Stimulated activated naive B cell treated with anti-CD40 and anti-IgM and Interleukin-4, amounts not matched to agents 10 μg/mL and 1 μg/mL and 100 μg/mL, for 72 hours (primary cell): ENCODE measurements at regions not wholly inside any gene's neighbourhood (a gene's known extent, or its start where the extent isn't known, plus 50 kb on each side); places are given as distances from the start of the nearest gene placed in this dataset.
A peak's percentile ranks its signal among the peaks of the same experiment; 100 is the strongest.
"Not testable (repeated sequence)": the region's sequence is repeated elsewhere in the genome, so short reads cannot be mapped to it uniquely, and the experiment has no call there.

Experiments
- ATAC-seq, 2 donors: fragments of 150-1000 bp; cut with Tn5 transposase; replicated peaks; 2 replicates each; pipeline ENCODE4 v1.10.0; 2021; ENCODE audit warnings: moderate library complexity in 1 of 2
- DNase-seq: peaks from one replicate; pipeline ENCODE4 v3.0.0; 2021
- H3K27ac Mint-ChIP-seq: one replicate; pipeline ENCODE4 v1.8.0; 2022; ENCODE audit warnings: mild to moderate bottlenecking, mixed read lengths
- H3K27me3 Mint-ChIP-seq, 2 donors: one replicate each; pipeline ENCODE4 v1.8.0; 2022; ENCODE audit warnings: mixed read lengths in 2 of 2
- H3K36me3 Mint-ChIP-seq, 2 donors: one replicate each; pipeline ENCODE4 v1.8.0; 2022; ENCODE audit warnings: mixed read lengths in 2 of 2, mild to moderate bottlenecking in 1 of 2
- H3K4me1 Mint-ChIP-seq, 2 donors: one replicate each; pipeline ENCODE4 v1.8.0; 2022; ENCODE audit warnings: mixed read lengths in 2 of 2, mild to moderate bottlenecking in 1 of 2
- H3K4me3 Mint-ChIP-seq, 2 donors: one replicate each; pipeline ENCODE4 v1.8.0; 2022; ENCODE audit warnings: mild to moderate bottlenecking in 2 of 2, mixed read lengths in 2 of 2, moderate library complexity in 1 of 2
- H3K9me3 Mint-ChIP-seq, 2 donors: one replicate each; pipeline ENCODE4 v1.8.0; 2022; ENCODE audit warnings: mixed read lengths in 2 of 2, mild to moderate bottlenecking in 1 of 2

- not testable (repeated sequence) for H3K36me3 Mint-ChIP-seq, DNase-seq, H3K9me3 Mint-ChIP-seq
Measured at GRCh38 chr7:149930374-149931068, 56.8 kb downstream of the ATP6V0E2 start.

GRCh38 chr7:149933776-149934175 lies 60.0 kb downstream of the ATP6V0E2 start:
- H3K9me3 Mint-ChIP-seq, H3K4me1 Mint-ChIP-seq, H3K27me3 Mint-ChIP-seq, H3K27ac Mint-ChIP-seq, H3K4me3 Mint-ChIP-seq, DNase-seq, ATAC-seq, H3K36me3 Mint-ChIP-seq: not testable (repeated sequence)

More at GRCh38 chr7:149930374-149931068, 56.8 kb downstream of the ATP6V0E2 start:
- not testable (repeated sequence) for H3K4me1 Mint-ChIP-seq, H3K27me3 Mint-ChIP-seq, ATAC-seq, H3K27ac Mint-ChIP-seq, H3K4me3 Mint-ChIP-seq

GRCh38 chr7:149947346-149947745 lies 73.6 kb downstream of the ATP6V0E2 start:
- ATAC-seq, DNase-seq, H3K4me1 Mint-ChIP-seq, H3K27ac Mint-ChIP-seq, H3K36me3 Mint-ChIP-seq, H3K27me3 Mint-ChIP-seq, H3K9me3 Mint-ChIP-seq, H3K4me3 Mint-ChIP-seq: not testable (repeated sequence)

GRCh38 chr7:149948444-149948843 lies 74.7 kb downstream of the ATP6V0E2 start:
- not testable (repeated sequence) for DNase-seq, ATAC-seq, H3K9me3 Mint-ChIP-seq, H3K4me1 Mint-ChIP-seq, H3K27ac Mint-ChIP-seq, H3K36me3 Mint-ChIP-seq, H3K27me3 Mint-ChIP-seq, H3K4me3 Mint-ChIP-seq

GRCh38 chr7:149949863-149950577 lies 76.3 kb downstream of the ATP6V0E2 start:
- H3K27ac Mint-ChIP-seq, DNase-seq, H3K4me3 Mint-ChIP-seq, H3K9me3 Mint-ChIP-seq, H3K36me3 Mint-ChIP-seq, H3K4me1 Mint-ChIP-seq, H3K27me3 Mint-ChIP-seq: not testable (repeated sequence)
- ATAC-seq = peak; percentile 44 to 57

GRCh38 chr7:149950578-149950924 lies 76.8 kb downstream of the ATP6V0E2 start:
- DNase-seq, H3K27me3 Mint-ChIP-seq, H3K4me1 Mint-ChIP-seq, H3K27ac Mint-ChIP-seq, H3K4me3 Mint-ChIP-seq, ATAC-seq, H3K9me3 Mint-ChIP-seq, H3K36me3 Mint-ChIP-seq: not testable (repeated sequence)

GRCh38 chr7:149951579-149951978 lies 77.8 kb downstream of the ATP6V0E2 start:
- H3K27me3 Mint-ChIP-seq, H3K4me3 Mint-ChIP-seq, H3K36me3 Mint-ChIP-seq, H3K27ac Mint-ChIP-seq, H3K4me1 Mint-ChIP-seq, ATAC-seq, DNase-seq, H3K9me3 Mint-ChIP-seq: not testable (repeated sequence)

- Mint-ChIP-seq H3K4me1 (peaks cover 13 to 15% of the 10 kb centered on the region in 2 donors), H3K36me3 (peaks cover 5 to 19% of the 10 kb centered on the region in 2 donors), H3K9me3 (peaks cover 9 to 14% of the 10 kb centered on the region in 2 donors)
- not testable (repeated sequence) for DNase-seq, ATAC-seq, H3K4me3 Mint-ChIP-seq, H3K27ac Mint-ChIP-seq, H3K27me3 Mint-ChIP-seq
Measured at GRCh38 chr7:149958880-149959279, 85.1 kb downstream of the ATP6V0E2 start.

GRCh38 chr7:149960863-149961262 lies 87.1 kb downstream of the ATP6V0E2 start:
- H3K4me3 Mint-ChIP-seq = peak overlapping the region; percentile 4 to 27
- H3K36me3 Mint-ChIP-seq = peaks cover 5 to 19% of the 10 kb centered on the region in 2 donors
- DNase-seq, H3K27me3 Mint-ChIP-seq: not testable (repeated sequence)
- ATAC-seq = peak; percentile 74 to 78
- H3K9me3 Mint-ChIP-seq = peaks cover 9 to 14% of the 10 kb centered on the region in 2 donors
- peaks cover 13 to 15% of the 10 kb centered on the region in 2 donors for H3K4me1 Mint-ChIP-seq
- H3K27ac Mint-ChIP-seq = peak overlapping the region; percentile 95

DNA sequence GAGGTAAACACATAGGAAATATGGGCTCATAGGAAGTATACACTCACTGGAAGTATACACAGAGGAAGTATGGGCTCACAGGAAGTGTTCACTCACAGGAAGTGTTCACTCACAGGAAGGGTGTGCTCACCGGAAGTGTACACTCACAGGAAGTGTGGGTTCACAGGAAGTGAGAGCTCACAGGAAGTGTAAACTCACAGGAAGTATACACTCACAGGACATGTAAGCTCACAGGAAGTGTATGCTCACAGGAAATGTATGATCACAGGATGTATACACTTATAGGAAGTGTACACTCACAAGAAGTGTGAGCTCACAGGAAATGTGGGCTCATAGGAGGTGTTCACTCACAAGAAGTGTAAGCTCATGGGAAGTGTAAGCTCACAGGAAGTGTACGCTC lies 88.1 kb downstream of the ATP6V0E2 start:
- H3K4me3 Mint-ChIP-seq, DNase-seq, H3K27me3 Mint-ChIP-seq, H3K27ac Mint-ChIP-seq: not testable (repeated sequence)
- peaks cover 5 to 19% of the 10 kb centered on the region in 2 donors for H3K36me3 Mint-ChIP-seq
- peak in 1 of 2 donors; percentile 60 for ATAC-seq
- H3K9me3 Mint-ChIP-seq = peaks cover 9 to 14% of the 10 kb centered on the region in 2 donors
- peaks cover 14 to 15% of the 10 kb centered on the region in 2 donors for H3K4me1 Mint-ChIP-seq

DNA sequence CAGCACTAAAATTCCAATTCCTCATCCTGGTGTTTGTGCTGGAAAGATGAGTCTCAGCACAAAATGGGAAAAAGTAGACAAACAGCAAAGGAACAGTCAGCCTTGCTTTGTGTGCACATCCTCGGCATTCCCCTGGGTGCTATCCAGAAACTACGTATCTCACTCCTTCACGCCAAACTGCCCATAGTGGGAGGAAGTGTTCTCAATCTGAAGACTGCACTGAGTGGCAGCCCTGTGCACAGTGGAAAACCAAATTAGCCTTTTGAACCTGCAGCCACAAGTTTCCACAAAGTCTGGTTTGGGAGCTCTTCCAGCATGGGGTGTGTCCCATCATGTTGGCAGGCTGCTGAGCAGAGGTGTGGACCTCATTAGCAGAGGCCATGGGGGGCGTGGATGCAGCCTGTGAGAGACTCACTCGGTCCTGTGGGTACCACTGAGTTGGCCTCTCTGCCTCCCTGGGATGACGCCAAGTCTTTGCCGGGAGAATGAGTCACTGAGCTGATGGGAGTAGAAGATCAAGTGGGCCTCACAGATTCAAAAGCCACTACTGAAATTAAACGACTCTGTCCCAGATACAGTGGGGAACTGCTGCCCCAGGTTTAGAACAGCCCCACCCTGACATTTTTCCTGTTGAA lies 89.0 kb downstream of the ATP6V0E2 start:
- peaks cover 14 to 15% of the 10 kb centered on the region in 2 donors for H3K4me1 Mint-ChIP-seq
- H3K27me3 Mint-ChIP-seq, H3K4me3 Mint-ChIP-seq, DNase-seq, H3K27ac Mint-ChIP-seq: not testable (repeated sequence)
- peaks cover 5 to 19% of the 10 kb centered on the region in 2 donors for H3K36me3 Mint-ChIP-seq
- ATAC-seq = peak in 1 of 2 donors; percentile 64
- H3K9me3 Mint-ChIP-seq = peaks cover 9 to 14% of the 10 kb centered on the region in 2 donors

GRCh38 chr7:149963985-149964384 lies 90.2 kb downstream of the ATP6V0E2 start:
- not testable (repeated sequence) for DNase-seq, ATAC-seq, H3K27me3 Mint-ChIP-seq, H3K27ac Mint-ChIP-seq, H3K4me3 Mint-ChIP-seq
- H3K36me3 Mint-ChIP-seq = peaks cover 5 to 19% of the 10 kb centered on the region in 2 donors
- peaks cover 9 to 14% of the 10 kb centered on the region in 2 donors for H3K9me3 Mint-ChIP-seq
- peaks cover 14 to 15% of the 10 kb centered on the region in 2 donors for H3K4me1 Mint-ChIP-seq

DNA sequence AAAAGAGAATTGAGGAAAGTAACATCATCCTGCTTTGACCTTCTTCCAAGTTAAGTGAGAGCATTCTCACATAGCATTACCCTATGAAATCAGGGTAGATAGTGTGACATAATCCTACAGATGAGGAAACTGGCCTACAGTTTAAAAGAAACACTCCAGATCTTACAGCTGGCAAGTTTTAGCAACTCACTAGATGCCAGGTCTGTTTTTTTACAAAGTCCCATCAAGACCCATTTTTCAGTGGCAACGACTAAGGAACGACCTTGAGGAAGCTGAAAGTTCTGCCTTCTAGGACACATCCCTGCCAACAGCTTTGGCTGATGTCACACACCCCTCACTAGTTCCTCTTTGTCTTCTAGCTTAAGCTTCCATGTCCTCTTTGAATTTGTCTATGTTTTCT lies 92.7 kb downstream of the ATP6V0E2 start:
- not testable (repeated sequence) for H3K27me3 Mint-ChIP-seq, H3K9me3 Mint-ChIP-seq, H3K4me3 Mint-ChIP-seq, DNase-seq, H3K27ac Mint-ChIP-seq, ATAC-seq, H3K4me1 Mint-ChIP-seq
- H3K36me3 Mint-ChIP-seq = peaks cover 0 to 10% of the 10 kb centered on the region in 2 donors

DNA sequence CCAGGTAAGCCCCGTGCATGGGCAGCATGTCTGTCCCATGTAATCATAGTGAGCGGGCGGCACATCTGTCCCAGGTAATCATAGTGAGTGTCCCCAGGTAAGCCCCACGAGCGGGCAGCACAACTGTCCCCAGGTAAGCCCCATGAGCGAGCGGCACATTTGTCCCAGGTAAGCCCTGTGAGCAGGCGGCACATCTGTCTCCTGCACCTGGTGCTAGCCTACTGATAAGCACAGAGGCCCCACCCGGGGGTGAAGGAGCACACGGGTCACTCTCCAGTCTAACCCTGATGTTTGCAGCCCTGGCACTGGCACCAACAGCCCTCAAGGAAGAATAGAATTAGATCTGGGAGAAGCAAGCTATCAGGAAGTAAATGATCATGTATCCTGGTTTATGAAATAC lies 99.2 kb downstream of the ATP6V0E2 start:
- not testable (repeated sequence) for H3K27me3 Mint-ChIP-seq, DNase-seq, H3K9me3 Mint-ChIP-seq, H3K4me3 Mint-ChIP-seq, ATAC-seq, H3K27ac Mint-ChIP-seq, H3K36me3 Mint-ChIP-seq
- peaks cover 3 to 15% of the 10 kb centered on the region in 2 donors for H3K4me1 Mint-ChIP-seq
